Prostate gland (tissue), 2 donors: ENCODE measurements at regions not wholly inside any gene's neighbourhood (a gene's known extent, or its start where the extent isn't known, plus 50 kb on each side); places are given as distances from the start of the nearest gene placed in this dataset.

Experiments used
- DNase-seq: peaks from one replicate; pipeline ENCODE4 v3.0.0-alpha.2; 2019; ENCODE audit warnings: low spot score
- H3K27ac ChIP-seq, 2 donors: fragments of 200-600 bp; sonication (generic); 2 replicates each; pipeline ENCODE4 v1.5.1; 2017 to 2019
- H3K27me3 ChIP-seq: fragments of 200-600 bp; sonication (generic); replicated peaks from 2 replicates; pipeline ENCODE4 v1.5.1; 2019; ENCODE audit not compliant: insufficient read depth
- H3K36me3 ChIP-seq, 2 donors: fragments of 200-600 bp; sonication (generic); 1 replicate in 1 of 2; 2 replicates in 1 of 2; pipeline versions ENCODE4 v1.5.1 to v1.8.1; 2017 to 2019
- H3K4me1 ChIP-seq: fragments of 200-600 bp; sonication (generic); replicated peaks from 2 replicates; pipeline ENCODE4 v1.5.1; 2019
- H3K4me3 ChIP-seq, 2 donors: fragments of 200-600 bp; sonication (generic); 2 replicates each; pipeline ENCODE4 v1.5.1; 2017 to 2019
- H3K9me3 ChIP-seq: fragments of 200-600 bp; sonication (generic); 2 replicates; pipeline ENCODE4 v1.5.1; 2017
- CTCF ChIP-seq, 4 experiments: fragments of 200-600 bp in 2 of 4; fragments of 450-650 bp in 2 of 4; sonication (generic) in 2 of 4; IDR thresholded peaks; 1 replicate in 3 of 4; 2 replicates in 1 of 4; pipeline ENCODE4 v1.5.1; 2016 to 2019; ENCODE audit warnings: antibody characterized with exemption in 4 of 4, mild to moderate bottlenecking in 2 of 4, moderate library complexity in 2 of 4
- POLR2A ChIP-seq: fragments of 450-650 bp; IDR thresholded peaks from one replicate; pipeline ENCODE4 v1.6.1; 2016; ENCODE audit warnings: antibody characterized with exemption, mild to moderate bottlenecking
- POLR2AphosphoS5 ChIP-seq: sonication (generic); formaldehyde crosslinking; IDR thresholded peaks from one replicate; pipeline ENCODE4 v1.6.1; 2017; ENCODE audit warnings: antibody characterized with exemption
- WGBS: methylation state at CpG from one replicate; pipeline ENCODE4 v1.1.5; 2018; 5-methylcytosine and 5-hydroxymethylcytosine counted together
- intact Hi-C: fragments of 100-400 bp; cut with DNase I; formaldehyde crosslinking; loops from one replicate; pipeline ENCODE4 v1.14.2; 2022

- no peak overlapping the region for H3K4me3 ChIP-seq
- H3K36me3 ChIP-seq, result no peaks in the 10 kb centered on the region
- intact Hi-C loops, result no loop called here
- no peak overlapping the region for H3K27ac ChIP-seq
- 78% methylated on average over 3 of the region's 3 CpGs for WGBS
- H3K4me1 ChIP-seq, result no peaks in the 10 kb centered on the region
- DNase-seq, result no peak
- no peaks in the 10 kb centered on the region for H3K27me3 ChIP-seq
- TF ChIP-seq POLR2A, result no peak
- TF ChIP-seq POLR2AphosphoS5, result no peak
- TF ChIP-seq CTCF (IDR thresholded peaks at IDR 0.05), result no peak
- no peaks in the 10 kb centered on the region for H3K9me3 ChIP-seq
These were observed 55.6 kb downstream of the MRPL32 start for GRCh38 chr7:42987648-42988214.

GRCh38 chr7:42991024-42991423 is 58.8 kb downstream of the MRPL32 start:
- Histone ChIP-seq H3K9me3 (no peaks in the 10 kb centered on the region), H3K27ac (no peak overlapping the region), H3K4me3 (no peak overlapping the region), H3K36me3 (no peaks in the 10 kb centered on the region), H3K27me3 (no peaks in the 10 kb centered on the region), H3K4me1 (no peaks in the 10 kb centered on the region)
- no peak for TF ChIP-seq POLR2AphosphoS5
- no peak for TF ChIP-seq POLR2A
- no peak for TF ChIP-seq CTCF (IDR thresholded peaks at IDR 0.05)
- no peak for DNase-seq
- intact Hi-C loops, result no loop called here
- 43% methylated on average over 1 of the region's 1 CpG for WGBS

- intact Hi-C loops, result no loop called here
- Histone ChIP-seq H3K27ac (peak overlapping the region in 1 of 2 donors; percentile 41), H3K36me3 (no peaks in the 10 kb centered on the region), H3K4me1 (no peaks in the 10 kb centered on the region), H3K27me3 (no peaks in the 10 kb centered on the region), H3K9me3 (no peaks in the 10 kb centered on the region), H3K4me3 (no peak overlapping the region)
- DNase-seq, result no peak
- 61% methylated on average over 13 of the region's 13 CpGs for WGBS
- TF ChIP-seq CTCF (IDR thresholded peaks at IDR 0.05), result no peak
These were observed 59.9 kb downstream of the MRPL32 start for GRCh38 chr7:42991913-42992591.

- Histone ChIP-seq H3K4me3 (no peak overlapping the region), H3K27me3 (no peaks in the 10 kb centered on the region), H3K36me3 (no peaks in the 10 kb centered on the region), H3K9me3 (no peaks in the 10 kb centered on the region), H3K27ac (peak overlapping the region in 1 of 2 donors; percentile 6), H3K4me1 (no peaks in the 10 kb centered on the region)
- WGBS, result 86% methylated on average over 9 of the region's 9 CpGs
- no peak for DNase-seq
- TF ChIP-seq POLR2A (no peak), CTCF (IDR thresholded peaks at IDR 0.05) (no peak), POLR2AphosphoS5 (no peak)
- intact Hi-C loops, result no loop called here
These were observed 60.9 kb downstream of the MRPL32 start for GRCh38 chr7:42993038-42993437.

- Histone ChIP-seq H3K27ac (no peak overlapping the region), H3K36me3 (no peaks in the 10 kb centered on the region), H3K4me1 (no peaks in the 10 kb centered on the region), H3K4me3 (no peak overlapping the region), H3K27me3 (no peaks in the 10 kb centered on the region), H3K9me3 (no peaks in the 10 kb centered on the region)
- intact Hi-C loops, result no loop called here
- TF ChIP-seq CTCF (IDR thresholded peaks at IDR 0.05) (no peak), POLR2AphosphoS5 (peak; percentile 19)
- DNase-seq, result no peak
- 30% methylated on average over 2 of the region's 2 CpGs for WGBS
These were observed 61.9 kb downstream of the MRPL32 start for GRCh38 chr7:42994096-42994495.
